ENCODE measurements at regions not wholly inside any gene's neighbourhood (a gene's known extent, or its start where the extent isn't known, plus 50 kb on each side); places are given as distances from the start of the nearest gene placed in this dataset.

- H3T11ph ChIP-seq (ENCODE audit: low read length): no peak overlapping the region
- H2AFZ ChIP-seq (ENCODE audit: low read length): no peak overlapping the region
These were observed 52.7 kb upstream of the IVNS1ABP start for GRCh38 chr1:185369786-185370185.

More at GRCh38 chr1:185369786-185370185, 52.7 kb upstream of the IVNS1ABP start:
- no peak overlapping the region for H4K91ac ChIP-seq (ENCODE audit: insufficient read length, low read depth, low read length)
- H3K27ac ChIP-seq (ENCODE audit: insufficient read length, low read depth, low read length): no peak overlapping the region
- no peak overlapping the region for H2BK20ac ChIP-seq (ENCODE audit: low read depth, low read length, poor library complexity, severe bottlenecking)
- no peak overlapping the region for H3K56ac ChIP-seq (ENCODE audit: insufficient read length, low read depth, low read length)
- DNase-seq: no peak
- no peak for TF ChIP-seq CTCF (conservative IDR thresholded peaks at IDR 0.05)
- Mint-ChIP-seq H3K9me3 (no peaks in the 10 kb centered on the region), H3K36me3 (ENCODE audit: insufficient read depth in 1 of 3, low read depth in 3 of 3) (no peaks in the 10 kb centered on the region), H3K4me3 (no peak overlapping the region), H3K4me1 (peaks cover 15 to 23% of the 10 kb centered on the region in 2 experiments), H3K27me3 (ENCODE audit: low read depth) (no peaks in the 10 kb centered on the region), H3K27ac (no peak overlapping the region)
- no peak overlapping the region for H4K8ac ChIP-seq (replicated peaks; ENCODE audit: insufficient read length, low read depth, low read length)
- H3K23me2 ChIP-seq (ENCODE audit: insufficient read length, low read depth, low read length, poor library complexity, severe bottlenecking): no peaks in the 10 kb centered on the region
- no peak overlapping the region for H3K9ac ChIP-seq (ENCODE audit: extremely low read depth, insufficient read length, low read length)
- H3K4me1 ChIP-seq (ENCODE audit: insufficient read depth, low read length): no peaks in the 10 kb centered on the region; the same call in 1 of the 2 replicates
- no peaks in the 10 kb centered on the region for H4K20me1 ChIP-seq (ENCODE audit: control insufficient read depth, insufficient read depth, insufficient read length)
- no peak overlapping the region for H2AK5ac ChIP-seq (ENCODE audit: insufficient read length, low read length)
- no peak overlapping the region for H3K23ac ChIP-seq (ENCODE audit: insufficient read length, low read depth, low read length)
- no peaks in the 10 kb centered on the region for H3K79me1 ChIP-seq (ENCODE audit: insufficient read depth, low read depth, low read length, poor library complexity, severe bottlenecking)
- H4K5ac ChIP-seq (ENCODE audit: insufficient read length, low read depth, low read length): no peak overlapping the region
- no peak overlapping the region for H2BK5ac ChIP-seq (ENCODE audit: insufficient read length, low read length)
- H3K9me3 ChIP-seq (ENCODE audit: control insufficient read depth, low read depth, low read length): no peaks in the 10 kb centered on the region
- H2BK12ac ChIP-seq (ENCODE audit: insufficient read length, low read depth, low read length): no peak overlapping the region
- no peak overlapping the region for H2BK120ac ChIP-seq (ENCODE audit: low read depth, low read length, poor library complexity, severe bottlenecking)
- no peak overlapping the region for H3K18ac ChIP-seq (ENCODE audit: insufficient read length, low read depth, low read length)
- no CpG with 5 or more reads among the region's 4 CpGs for WGBS (ENCODE audit: extremely low coverage, insufficient read length, low lambda C conversion rate)
- H2BK15ac ChIP-seq (ENCODE audit: low read depth, low read length): no peak overlapping the region
- H3K4me2 ChIP-seq (ENCODE audit: insufficient read depth, insufficient read length, low read length): no peak overlapping the region
- H3K79me2 ChIP-seq (ENCODE audit: insufficient read depth, low read length): no peaks in the 10 kb centered on the region
- no peak overlapping the region for H3K14ac ChIP-seq (ENCODE audit: insufficient read depth, low read length)
- H3K27me3 ChIP-seq (ENCODE audit: insufficient read depth, low read length): no peaks in the 10 kb centered on the region
- H3K4ac ChIP-seq (ENCODE audit: low read depth, low read length): no peak overlapping the region

All from H9 (cell line).